Mucosa of descending colon (tissue), 3 donors: ENCODE measurements at regions not wholly inside any gene's neighbourhood (a gene's known extent, or its start where the extent isn't known, plus 50 kb on each side); places are given as distances from the start of the nearest gene placed in this dataset.
A peak's percentile ranks its signal among the peaks of the same experiment; 100 is the strongest.

Source experiments
- ATAC-seq: fragments of 200-7000 bp; cut with Tn5 transposase; one replicate; pipeline ENCODE4 v1.9.1; 2020; ENCODE audit warnings: mild to moderate bottlenecking, moderate library complexity
- DNase-seq, 3 donors: peaks; one replicate each; pipeline ENCODE4 v3.0.0-alpha.2; 2020
- H3K36me3 ChIP-seq: fragments of 200-600 bp; one replicate; pipeline ENCODE4 v1.8.0; 2021; ENCODE audit warnings: low read depth, mild to moderate bottlenecking
- H3K4me1 ChIP-seq: fragments of 200-600 bp; one replicate; pipeline ENCODE4 v1.8.0; 2021; ENCODE audit warnings: low read depth, mild to moderate bottlenecking
- H3K4me3 ChIP-seq: fragments of 200-600 bp; one replicate; pipeline ENCODE4 v1.8.0; 2021; ENCODE audit warnings: mild to moderate bottlenecking
- H3K9me3 ChIP-seq: fragments of 200-600 bp; one replicate; pipeline ENCODE4 v1.8.0; 2021; ENCODE audit warnings: mild to moderate bottlenecking
- CTCF ChIP-seq: fragments of 200-600 bp; IDR thresholded peaks from one replicate; pipeline ENCODE4 v1.8.0; 2022; ENCODE audit warnings: antibody characterized with exemption, mild to moderate bottlenecking
- intact Hi-C, 2 donors: fragments of 100-400 bp; cut with DNase I in 1 of 2; cut with micrococcal nuclease in 1 of 2; formaldehyde crosslinking; loops; one replicate each; pipeline versions ENCODE4 v1.11.0 to v1.11.1; 2022; cut with DNase I, micrococcal nuclease
- donor health status: DM: no; HTN: no; CAD: no; lungs with moderate emphysema.
- donor health status: DM: no; HTN: no; CAD: no.
- donor health status: DM: no; HTN: yes; CAD: no.

DNA sequence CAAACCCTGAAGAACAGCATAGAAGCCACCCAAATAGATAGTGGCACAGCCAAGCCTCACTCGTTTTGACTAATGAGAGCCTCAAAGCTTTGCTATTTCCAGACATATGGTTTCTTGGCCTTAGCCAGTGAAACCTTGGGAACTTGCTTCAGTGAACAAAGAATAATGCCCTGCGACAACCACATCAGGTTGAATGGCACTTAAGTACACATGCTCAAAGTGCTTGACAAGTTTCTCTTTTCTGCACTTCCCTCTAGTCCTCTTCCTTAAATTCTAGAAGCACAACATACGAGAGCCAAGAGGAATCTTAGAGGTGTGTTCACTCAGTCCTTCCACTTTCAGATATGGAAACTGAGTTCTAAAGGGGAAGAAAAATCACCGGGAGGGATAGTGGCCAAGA, 258.3 kb downstream of the HAUS1 start:
- TF ChIP-seq CTCF: no peak
- no peaks in the 10 kb centered on the region for H3K9me3 ChIP-seq
- ATAC-seq: no peak
- no peaks in the 10 kb centered on the region for H3K36me3 ChIP-seq
- no peak for DNase-seq
- intact Hi-C loops: no loop called here
- no peaks in the 10 kb centered on the region for H3K4me1 ChIP-seq
- H3K4me3 ChIP-seq: no peak overlapping the region

DNA sequence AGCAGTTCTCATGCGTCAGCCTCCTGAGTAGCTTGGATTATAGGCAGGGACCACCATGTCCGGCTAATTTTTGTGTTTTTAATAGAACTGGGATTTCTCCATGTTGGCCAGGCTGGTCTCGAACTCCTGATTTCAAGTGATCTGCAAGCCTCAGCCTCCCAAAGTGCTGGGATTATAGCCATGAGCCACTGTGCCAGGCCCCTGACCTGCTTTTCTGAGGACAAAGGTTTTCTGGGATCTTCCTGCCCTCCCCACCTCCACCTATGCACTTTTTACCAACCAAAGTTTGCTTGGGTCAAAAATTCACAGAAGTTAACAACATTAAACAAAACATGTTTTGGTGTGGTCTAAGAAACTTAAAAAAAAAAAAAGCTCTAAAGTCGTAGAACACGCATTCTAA, 259.9 kb downstream of the HAUS1 start:
- TF ChIP-seq CTCF: no peak
- ATAC-seq (no peak), DNase-seq (no peak)
- no peaks in the 10 kb centered on the region for H3K4me1 ChIP-seq
- intact Hi-C loops: no loop called here
- no peaks in the 10 kb centered on the region for H3K9me3 ChIP-seq
- no peak overlapping the region for H3K4me3 ChIP-seq
- H3K36me3 ChIP-seq: no peaks in the 10 kb centered on the region

DNA sequence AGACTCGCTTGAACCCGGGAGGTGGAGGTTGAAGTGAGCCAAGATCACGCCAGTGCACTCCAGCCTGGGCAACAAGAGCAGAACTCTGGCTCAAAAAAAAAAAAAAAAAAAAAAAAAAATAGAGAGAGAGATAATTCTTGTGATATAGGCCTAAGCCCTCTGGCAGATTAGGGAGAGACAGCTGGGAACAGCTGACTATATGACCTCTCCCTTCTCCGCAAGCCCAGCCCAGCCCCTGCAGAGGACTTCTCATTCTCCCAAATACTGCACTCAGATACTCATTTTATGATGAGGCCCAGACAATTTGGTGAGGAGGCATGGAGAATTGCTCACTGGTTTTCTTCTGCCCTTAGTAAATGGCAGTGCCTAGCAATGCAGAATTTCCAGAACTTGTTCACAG, 262.0 kb downstream of the HAUS1 start:
- H3K4me3 ChIP-seq: no peak overlapping the region
- intact Hi-C loops: no loop called here
- no peak for TF ChIP-seq CTCF
- no peaks in the 10 kb centered on the region for H3K36me3 ChIP-seq
- no peaks in the 10 kb centered on the region for H3K9me3 ChIP-seq
- no peak for ATAC-seq
- peak in 1 of 3 donors; percentile 5 for DNase-seq
- H3K4me1 ChIP-seq: no peaks in the 10 kb centered on the region

DNA sequence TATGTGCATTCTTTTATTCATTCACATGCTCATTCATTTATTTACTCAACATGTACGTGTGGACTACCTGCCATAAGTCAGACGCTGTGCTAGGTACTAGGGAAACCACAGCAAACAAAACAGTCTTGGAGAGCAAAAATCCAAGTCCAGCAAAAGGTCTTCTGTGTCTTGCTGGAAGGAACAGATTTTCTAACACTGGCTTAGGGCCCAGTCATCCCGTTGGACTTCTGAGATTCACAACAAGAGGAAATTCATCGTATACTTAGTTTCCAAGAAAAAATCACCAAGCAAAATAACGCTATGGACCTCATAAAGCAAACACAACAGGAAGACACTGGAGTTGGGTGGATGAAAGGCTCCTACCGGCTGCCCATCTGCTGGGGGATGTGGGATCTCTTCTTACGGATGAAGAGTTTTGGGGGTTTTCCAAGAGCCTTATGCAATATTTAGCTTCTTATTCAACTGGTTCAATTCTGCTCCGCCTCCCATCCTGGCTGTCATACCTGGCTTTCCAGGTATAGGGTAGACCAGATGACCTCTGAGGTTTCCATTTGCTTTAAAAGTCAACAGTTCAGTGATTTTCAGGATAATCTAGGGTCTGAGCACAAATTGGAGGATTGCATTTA, 262.7 kb downstream of the HAUS1 start:
- ATAC-seq (no peak), DNase-seq (no peak)
- intact Hi-C loops: no loop called here
- no peaks in the 10 kb centered on the region for H3K36me3 ChIP-seq
- no peak for TF ChIP-seq CTCF
- no peak overlapping the region for H3K4me3 ChIP-seq
- H3K9me3 ChIP-seq: no peaks in the 10 kb centered on the region
- no peaks in the 10 kb centered on the region for H3K4me1 ChIP-seq

- no peak overlapping the region for H3K4me3 ChIP-seq
- no peaks in the 10 kb centered on the region for H3K4me1 ChIP-seq
- intact Hi-C loops: no loop called here
- H3K36me3 ChIP-seq: no peaks in the 10 kb centered on the region
- ATAC-seq (no peak), DNase-seq (no peak)
- TF ChIP-seq CTCF: no peak
- no peaks in the 10 kb centered on the region for H3K9me3 ChIP-seq
Measured at GRCh38 chr18:46369323-46369722, 265.1 kb downstream of the HAUS1 start.

GRCh38 chr18:46370898-46371297, 266.7 kb downstream of the HAUS1 start:
- no peak overlapping the region for H3K4me3 ChIP-seq
- ATAC-seq (no peak), DNase-seq (no peak)
- H3K4me1 ChIP-seq: no peaks in the 10 kb centered on the region
- intact Hi-C loops: no loop called here
- no peak for TF ChIP-seq CTCF
- H3K36me3 ChIP-seq: no peaks in the 10 kb centered on the region
- H3K9me3 ChIP-seq: no peaks in the 10 kb centered on the region
